Pulmonary artery endothelial cell (primary cell): ENCODE measurements at regions not wholly inside any gene's neighbourhood (a gene's known extent, or its start where the extent isn't known, plus 50 kb on each side); places are given as distances from the start of the nearest gene placed in this dataset.

Experiments
- DNase-seq: peaks from one replicate; pipeline ENCODE4 v3.0.0-alpha.2; 2011; ENCODE audit warnings: low read depth, low spot score

GRCh38 chr9:14031810-14032209 is 282.1 kb downstream of the NFIB start:
- DNase-seq: no peak

- DNase-seq: no peak
These were observed 282.9 kb downstream of the NFIB start for GRCh38 chr9:14031060-14031414.

- DNase-seq: peak; percentile 73
These were observed 283.4 kb downstream of the NFIB start for GRCh38 chr9:14030375-14031059.

GRCh38 chr9:14029806-14030374 is 284.1 kb downstream of the NFIB start:
- no peak for DNase-seq

- DNase-seq: peak; percentile 48
These were observed 286.7 kb downstream of the NFIB start for GRCh38 chr9:14027116-14027800.

GRCh38 chr9:14025741-14026140 is 288.2 kb downstream of the NFIB start:
- no peak for DNase-seq

GRCh38 chr9:14023285-14023684 is 290.7 kb downstream of the NFIB start:
- DNase-seq: no peak

GRCh38 chr9:14021871-14022525 is 291.9 kb downstream of the NFIB start:
- no peak for DNase-seq

GRCh38 chr9:14018081-14018480 is 295.9 kb downstream of the NFIB start:
- peak; percentile 39 for DNase-seq

- no peak for DNase-seq
These were observed 299.2 kb downstream of the NFIB start for GRCh38 chr9:14014744-14015143.

- no peak for DNase-seq
These were observed 299.7 kb downstream of the NFIB start for GRCh38 chr9:14014218-14014617.

- DNase-seq: no peak
These were observed 302.0 kb downstream of the NFIB start for GRCh38 chr9:14011799-14012560.

- no peak for DNase-seq
These were observed 306.7 kb downstream of the NFIB start for GRCh38 chr9:14007190-14007769.

GRCh38 chr9:14006386-14007187 is 307.4 kb downstream of the NFIB start:
- DNase-seq: no peak

GRCh38 chr9:14004110-14004509 is 309.8 kb downstream of the NFIB start:
- DNase-seq: no peak

GRCh38 chr9:13994240-13994639 is 319.7 kb downstream of the NFIB start:
- DNase-seq: no peak

- no peak for DNase-seq
These were observed 320.2 kb downstream of the NFIB start for GRCh38 chr9:13993632-13994185.

- DNase-seq: no peak
These were observed 321.5 kb downstream of the NFIB start for GRCh38 chr9:13992138-13993088.

- DNase-seq: no peak
These were observed 322.5 kb downstream of the NFIB start for GRCh38 chr9:13991395-13991794.
